GM23248 (cell line): ENCODE measurements at regions not wholly inside any gene's neighbourhood (a gene's known extent, or its start where the extent isn't known, plus 50 kb on each side); places are given as distances from the start of the nearest gene placed in this dataset.

ENCODE experiments used
- DNase-seq: peaks from one replicate; pipeline ENCODE4 v3.0.0-alpha.2; 2015
- H2AFZ ChIP-seq: fragments of 200-600 bp; sonication (generic); 2 replicates; pipeline ENCODE4 v1.6.1; 2016; ENCODE audit warnings: antibody characterized with exemption
- H3F3A ChIP-seq: fragments of 200-600 bp; sonication (generic); 2 replicates; pipeline ENCODE4 v1.6.1; 2016; ENCODE audit warnings: mild to moderate bottlenecking, antibody characterized with exemption, mixed run types; ENCODE audit not compliant: insufficient read depth
- H3K27ac ChIP-seq: fragments of 200-600 bp; sonication (generic); 2 replicates; pipeline ENCODE4 v1.5.1; 2016; ENCODE audit warnings: mild to moderate bottlenecking
- H3K27me3 ChIP-seq: fragments of 200-600 bp; sonication (generic); replicated peaks from 2 replicates; pipeline ENCODE4 v1.6.1; 2016; ENCODE audit warnings: mild to moderate bottlenecking; ENCODE audit not compliant: insufficient read depth
- H3K36me3 ChIP-seq: fragments of 200-600 bp; sonication (generic); 2 replicates; pipeline ENCODE4 v1.6.1; 2016; ENCODE audit warnings: low read depth, mild to moderate bottlenecking
- H3K4me1 ChIP-seq: fragments of 200-600 bp; sonication (generic); 2 replicates; pipeline ENCODE4 v1.6.1; 2016; ENCODE audit warnings: mild to moderate bottlenecking; ENCODE audit not compliant: insufficient read depth
- H3K4me2 ChIP-seq: fragments of 200-600 bp; sonication (generic); one replicate; pipeline ENCODE4 v1.6.1; 2016; ENCODE audit warnings: mild to moderate bottlenecking; ENCODE audit not compliant: unreplicated experiment
- H3K4me3 ChIP-seq: fragments of 200-600 bp; sonication (generic); 2 replicates; pipeline ENCODE4 v1.5.1; 2016; ENCODE audit warnings: mild to moderate bottlenecking
- H3K79me2 ChIP-seq: fragments of 200-600 bp; sonication (generic); 2 replicates; pipeline ENCODE4 v1.6.1; 2016; ENCODE audit warnings: mild to moderate bottlenecking; ENCODE audit not compliant: insufficient read depth
- H3K9ac ChIP-seq: fragments of 200-600 bp; sonication (generic); 2 replicates; pipeline ENCODE4 v1.6.1; 2016; ENCODE audit warnings: mild to moderate bottlenecking
- H3K9me2 ChIP-seq: fragments of 200-600 bp; sonication (generic); 2 replicates; pipeline ENCODE4 v1.6.1; 2016; ENCODE audit warnings: mixed run types, mild to moderate bottlenecking, moderate library complexity; ENCODE audit not compliant: insufficient read depth
- H3K9me3 ChIP-seq: fragments of 200-600 bp; sonication (generic); one replicate; pipeline ENCODE4 v1.6.1; 2017; ENCODE audit warnings: low read depth
- H4K20me1 ChIP-seq: fragments of 200-600 bp; sonication (generic); 2 replicates; pipeline ENCODE4 v1.6.0; 2016; ENCODE audit not compliant: insufficient read depth
- EZH2 ChIP-seq: fragments of 200-600 bp; sonication (generic); IDR thresholded peaks from 2 replicates; pipeline ENCODE4 v1.6.1; 2018; ENCODE audit warnings: antibody characterized with exemption, mild to moderate bottlenecking; ENCODE audit not compliant: insufficient read depth, poor library complexity, severe bottlenecking
- EZH2phosphoT487 ChIP-seq: fragments of 200-600 bp; sonication (generic); IDR thresholded peaks from 2 replicates; pipeline ENCODE4 v1.6.1; 2018; ENCODE audit warnings: antibody characterized with exemption, moderate library complexity, mild to moderate bottlenecking, low read depth; ENCODE audit not compliant: insufficient read depth
- whole genome bisulfite sequencing, 2 experiments: methylation state at CpG; one replicate each; pipeline ENCODE4 v1.1.6; 2015 to 2017; ENCODE audit warnings: low lambda C conversion rate in 2 of 2, low coverage in 1 of 2; ENCODE audit errors: missing lambda C conversion rate in 2 of 2; 5-methylcytosine and 5-hydroxymethylcytosine counted together
- in situ Hi-C: fragments of 300-500 bp; cut with MboI; formaldehyde crosslinking; loops from 2 replicates; pipeline ENCODE4 v1.15.0; 2020

DNA sequence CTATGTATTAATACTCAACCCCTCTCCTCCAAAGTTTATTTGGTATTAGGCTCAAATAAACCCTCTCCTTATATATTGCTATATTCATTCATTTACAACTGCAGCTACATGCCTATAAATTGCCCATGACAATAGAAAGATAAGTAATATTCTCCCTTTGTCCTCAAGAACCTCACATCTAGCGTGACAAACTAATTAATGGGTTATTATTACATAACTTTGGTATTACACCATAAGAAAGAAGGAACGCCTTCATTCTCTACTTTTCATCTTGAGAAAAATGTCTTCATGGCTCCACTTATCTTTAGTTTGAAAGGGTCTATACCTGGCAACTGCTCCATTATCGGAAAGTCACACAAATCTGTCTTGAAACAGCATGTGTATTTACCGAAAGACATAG is 157.7 kb upstream of the RASGEF1B start:
- TF ChIP-seq EZH2 (no peak), EZH2phosphoT487 (no peak)
- no peak overlapping the region for H3K27ac ChIP-seq
- peaks cover 14% of the 10 kb centered on the region for H3K4me1 ChIP-seq
- no peaks in the 10 kb centered on the region for H4K20me1 ChIP-seq
- H3K4me3 ChIP-seq: no peak overlapping the region
- WGBS, 2 experiments: 43 to 45% methylated on average over 4 of the region's 4 CpGs
- H3K9me3 ChIP-seq: no peaks in the 10 kb centered on the region
- no peak overlapping the region for H3K9ac ChIP-seq
- no peak overlapping the region for H2AFZ ChIP-seq
- no peaks in the 10 kb centered on the region for H3K36me3 ChIP-seq
- H3K27me3 ChIP-seq: no peaks in the 10 kb centered on the region
- H3K4me2 ChIP-seq: no peak overlapping the region
- no peak for DNase-seq
- H3F3A ChIP-seq: peaks cover 21% of the 10 kb centered on the region
- in situ Hi-C loops: no loop called here
- no peaks in the 10 kb centered on the region for H3K79me2 ChIP-seq
- no peaks in the 10 kb centered on the region for H3K9me2 ChIP-seq

- H3K27me3 ChIP-seq: no peaks in the 10 kb centered on the region
- no peaks in the 10 kb centered on the region for H3K79me2 ChIP-seq
- no peak overlapping the region for H3K4me3 ChIP-seq
- H3K9me2 ChIP-seq: no peaks in the 10 kb centered on the region
- 44 to 47% methylated on average over 3 of the region's 3 CpGs for WGBS, 2 experiments
- H3K9ac ChIP-seq: no peak overlapping the region
- no peaks in the 10 kb centered on the region for H3K9me3 ChIP-seq
- H2AFZ ChIP-seq: no peak overlapping the region
- no peaks in the 10 kb centered on the region for H3K36me3 ChIP-seq
- H3F3A ChIP-seq: peaks cover 21% of the 10 kb centered on the region
- no peaks in the 10 kb centered on the region for H4K20me1 ChIP-seq
- H3K27ac ChIP-seq: no peak overlapping the region
- no peak for DNase-seq
- in situ Hi-C loops: no loop called here
- peaks cover 14% of the 10 kb centered on the region for H3K4me1 ChIP-seq
- H3K4me2 ChIP-seq: no peak overlapping the region
- TF ChIP-seq EZH2phosphoT487 (no peak), EZH2 (no peak)
These were observed 156.8 kb upstream of the RASGEF1B start for GRCh38 chr4:81628489-81628888.

GRCh38 chr4:81627590-81627989 is 155.9 kb upstream of the RASGEF1B start:
- in situ Hi-C loops: no loop called here
- peaks cover 12% of the 10 kb centered on the region for H3K4me1 ChIP-seq
- no peak overlapping the region for H2AFZ ChIP-seq
- no peaks in the 10 kb centered on the region for H3K79me2 ChIP-seq
- H3K27me3 ChIP-seq: no peaks in the 10 kb centered on the region
- no peak overlapping the region for H3K9ac ChIP-seq
- DNase-seq: peak; percentile 10
- H3K27ac ChIP-seq: no peak overlapping the region
- no peak overlapping the region for H3K4me3 ChIP-seq
- no peaks in the 10 kb centered on the region for H3K36me3 ChIP-seq
- 89 to 90% methylated on average over 2 of the region's 2 CpGs for WGBS, 2 experiments
- H3F3A ChIP-seq: peaks cover 19% of the 10 kb centered on the region
- no peak overlapping the region for H3K4me2 ChIP-seq
- H4K20me1 ChIP-seq: no peaks in the 10 kb centered on the region
- no peaks in the 10 kb centered on the region for H3K9me2 ChIP-seq
- no peaks in the 10 kb centered on the region for H3K9me3 ChIP-seq
- TF ChIP-seq EZH2phosphoT487 (no peak), EZH2 (no peak)

DNA sequence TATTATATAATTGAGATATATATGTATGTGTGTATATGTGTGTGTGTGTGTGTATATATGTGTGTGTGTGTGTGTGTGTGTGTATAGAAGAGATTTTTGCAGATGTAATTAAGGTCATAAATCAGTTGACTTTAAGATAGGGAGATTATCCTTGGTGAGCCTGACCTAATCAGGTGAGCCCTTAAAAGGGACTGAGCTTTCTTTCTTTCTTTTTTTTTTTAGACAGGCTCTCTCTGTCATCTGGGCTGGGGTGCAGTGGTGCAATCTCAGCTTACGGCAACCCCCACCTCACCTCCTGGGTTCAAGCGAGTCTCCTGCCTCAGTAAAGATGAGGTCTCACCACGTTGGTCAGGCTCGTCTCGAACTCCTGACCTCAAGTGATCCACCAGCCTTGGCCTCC is 155.1 kb upstream of the RASGEF1B start:
- in situ Hi-C loops: no loop called here
- H3K79me2 ChIP-seq: no peaks in the 10 kb centered on the region
- no peaks in the 10 kb centered on the region for H3K9me2 ChIP-seq
- no peak overlapping the region for H3K4me2 ChIP-seq
- no peaks in the 10 kb centered on the region for H3K36me3 ChIP-seq
- H3K27me3 ChIP-seq: no peaks in the 10 kb centered on the region
- peaks cover 6% of the 10 kb centered on the region; the same call in 1 of the 2 replicates for H3K4me1 ChIP-seq
- 61 to 64% methylated on average over 5 of the region's 5 CpGs for WGBS, 2 experiments
- no peak for TF ChIP-seq EZH2
- TF ChIP-seq EZH2phosphoT487: no peak
- no peak overlapping the region for H3K9ac ChIP-seq
- H2AFZ ChIP-seq: no peak overlapping the region
- H4K20me1 ChIP-seq: no peaks in the 10 kb centered on the region
- no peak overlapping the region for H3K4me3 ChIP-seq
- H3F3A ChIP-seq: 0 out of 2 replicates have a peak, but pooled peaks cover 11% of the 10 kb centered on the region
- no peaks in the 10 kb centered on the region for H3K9me3 ChIP-seq
- DNase-seq: no peak
- H3K27ac ChIP-seq: no peak overlapping the region
